SK-N-SH (cell line): ENCODE measurements at regions not wholly inside any gene's neighbourhood (a gene's known extent, or its start where the extent isn't known, plus 50 kb on each side); places are given as distances from the start of the nearest gene placed in this dataset.

ENCODE experiments used
- CTCF ChIA-PET: fragments of 300-600, 350-600 bp; formaldehyde crosslinking; extraction: SDS; loops from one replicate; lab custom pipeline; 2021; lab: Yijun Ruan, JAX
- POLR2A ChIA-PET: fragments of 350-600 bp; sonication (Branson Sonifier 250); formaldehyde crosslinking; extraction: SDS; loops from one replicate; lab custom pipeline; 2020; ENCODE audit warnings: antibody characterized with exemption, inconsistent platforms; lab: Yijun Ruan, JAX
- DNase-seq: peaks from one replicate; pipeline ENCODE4 v3.0.0; 2012
- H2AFZ ChIP-seq: fragments of 200-600 bp; sonication (generic); 2 replicates; pipeline ENCODE4 v1.8.1; 2016; ENCODE audit warnings: antibody characterized with exemption, mild to moderate bottlenecking, low read depth
- H3F3A ChIP-seq: fragments of 200-600 bp; sonication (generic); replicated peaks from 2 replicates; pipeline ENCODE3; 2016; ENCODE audit warnings: antibody characterized with exemption, mild to moderate bottlenecking; ENCODE audit not compliant: insufficient read depth
- H3K27ac ChIP-seq, 2 experiments: fragments of 200-500 bp in 1 of 2; fragments of 200-600 bp in 1 of 2; sonication (Bioruptor generic) in 1 of 2; sonication (generic), shearing (Covaris generic) in 1 of 2; 2 replicates each; pipeline versions ENCODE4 v1.5.1 to v1.6.1; 2014 to 2016; ENCODE audit warnings: low read depth in 2 of 2, inconsistent platforms in 1 of 2, low read length in 1 of 2, mild to moderate bottlenecking in 1 of 2, mixed read lengths in 1 of 2
- H3K27me3 ChIP-seq: fragments of 200-600 bp; sonication (generic), shearing (Covaris generic); 2 replicates; pipeline ENCODE4 v1.6.1; 2016; ENCODE audit warnings: mixed run types; ENCODE audit not compliant: insufficient read depth
- H3K36me3 ChIP-seq, 2 experiments: fragments of 200-500 bp in 1 of 2; fragments of 200-600 bp in 1 of 2; sonication (Bioruptor generic) in 1 of 2; sonication (generic) in 1 of 2; replicated peaks in 1 of 2; 2 replicates each; pipeline versions ENCODE3 to v1.5.1; 2014 to 2016; ENCODE audit warnings: low read length in 1 of 2, mild to moderate bottlenecking in 1 of 2; ENCODE audit not compliant: insufficient read depth in 2 of 2, control insufficient read depth in 1 of 2
- H3K4me1 ChIP-seq, 2 experiments: fragments of 200-500 bp in 1 of 2; fragments of 200-600 bp in 1 of 2; sonication (Bioruptor generic) in 1 of 2; sonication (generic), shearing (Covaris generic) in 1 of 2; 2 replicates each; pipeline versions ENCODE4 v1.5.1 to v1.6.1; 2014 to 2016; ENCODE audit warnings: low read depth in 1 of 2, low read length in 1 of 2, mixed run types in 1 of 2; ENCODE audit not compliant: insufficient read depth in 2 of 2, control insufficient read depth in 1 of 2
- H3K4me2 ChIP-seq: fragments of 200-600 bp; sonication (generic), shearing (Covaris generic); 2 replicates; pipeline ENCODE4 v1.6.1; 2017; ENCODE audit warnings: mixed run types
- H3K4me3 ChIP-seq, 2 experiments: fragments of 200-500 bp in 1 of 2; fragments of 200-600 bp in 1 of 2; sonication (Bioruptor generic) in 1 of 2; sonication (generic), shearing (Covaris generic) in 1 of 2; 2 replicates each; pipeline versions ENCODE4 v1.5.1 to v1.8.1; 2014 to 2016; ENCODE audit warnings: low read depth in 2 of 2, inconsistent platforms in 1 of 2, low read length in 1 of 2, mild to moderate bottlenecking in 1 of 2, mixed read lengths in 1 of 2, moderate library complexity in 1 of 2
- H3K79me2 ChIP-seq: fragments of 200-600 bp; sonication (generic); 2 replicates; pipeline ENCODE4 v1.8.1; 2017; ENCODE audit warnings: mild to moderate bottlenecking; ENCODE audit not compliant: insufficient read depth
- H3K9ac ChIP-seq: fragments of 200-600 bp; sonication (generic); 2 replicates; pipeline ENCODE4 v1.6.1; 2017; ENCODE audit warnings: mixed run types
- H3K9me2 ChIP-seq: fragments of 200-600 bp; sonication (generic); 2 replicates; pipeline ENCODE4 v1.6.1; 2017; ENCODE audit warnings: mixed run types
- H3K9me3 ChIP-seq: fragments of 200-600 bp; sonication (generic); 2 replicates; pipeline ENCODE4 v1.6.1; 2017; ENCODE audit warnings: mixed run types, mild to moderate bottlenecking, moderate library complexity
- H4K20me1 ChIP-seq: fragments of 200-600 bp; sonication (generic); 2 replicates; pipeline ENCODE4 v1.6.1; 2017; ENCODE audit warnings: mild to moderate bottlenecking, mixed run types; ENCODE audit not compliant: insufficient read depth
- FOXM1 ChIP-seq: IDR thresholded peaks from 2 replicates; pipeline ENCODE4 v1.4.0; 2012; ENCODE audit warnings: low read depth, mild to moderate bottlenecking
- GABPA ChIP-seq: IDR thresholded peaks from 2 replicates; pipeline ENCODE4 v1.4.0; 2012; ENCODE audit warnings: low read depth, mild to moderate bottlenecking
- MAX ChIP-seq: IDR thresholded peaks from 2 replicates; pipeline ENCODE4 v1.4.0; 2012; ENCODE audit warnings: low read depth
- NFIC ChIP-seq: IDR thresholded peaks from 2 replicates; pipeline ENCODE4 v1.4.0; 2012; ENCODE audit warnings: borderline replicate concordance
- NRF1 ChIP-seq: IDR thresholded peaks from 2 replicates; pipeline ENCODE4 v1.6.1; 2012; ENCODE audit warnings: low read depth, mild to moderate bottlenecking, low read length
- POLR2AphosphoS5 ChIP-seq: IDR thresholded peaks from 2 replicates; pipeline ENCODE4 v1.6.1; 2012; ENCODE audit warnings: low read depth, low read length
- SMC3 ChIP-seq: IDR thresholded peaks from 2 replicates; pipeline ENCODE4 v1.6.1; 2012; ENCODE audit warnings: low read depth, low read length, improper control_type of control experiment
- ZBTB33 ChIP-seq: IDR thresholded peaks from 2 replicates; pipeline ENCODE4 v1.4.0; 2012; ENCODE audit warnings: low read depth, borderline replicate concordance
- WGBS: methylation state at CpG from one replicate; pipeline ENCODE4 v1.1.6; 2017; ENCODE audit warnings: low lambda C conversion rate; 5-methylcytosine and 5-hydroxymethylcytosine counted together
- TF ChIP-seq, protein P1 (sequence below): IDR thresholded peaks from 2 replicates; pipeline ENCODE4 v1.6.1; 2012; ENCODE audit warnings: mild to moderate bottlenecking, low read depth, low read length, moderate library complexity

- Histone ChIP-seq H3K27me3 (no peaks in the 10 kb centered on the region), H3K4me2 (no peak overlapping the region), H3K4me1 (peaks cover 0 to 6% of the 10 kb centered on the region in 2 experiments; a peak in 2 of 4 replicates), H3K4me3 (no peak overlapping the region), H3K9me2 (no peaks in the 10 kb centered on the region), H3F3A (no peaks in the 10 kb centered on the region), H3K36me3 (no peaks in the 10 kb centered on the region), H3K9me3 (no peaks in the 10 kb centered on the region), H2AFZ (no peak overlapping the region), H3K27ac (no peak overlapping the region), H4K20me1 (no peaks in the 10 kb centered on the region), H3K9ac (no peak overlapping the region), H3K79me2 (no peaks in the 10 kb centered on the region)
- TF ChIP-seq GABPA (no peak), NRF1 (no peak), ZBTB33 (no peak), SMC3 (no peak)
- TF ChIP-seq, protein P1, sequence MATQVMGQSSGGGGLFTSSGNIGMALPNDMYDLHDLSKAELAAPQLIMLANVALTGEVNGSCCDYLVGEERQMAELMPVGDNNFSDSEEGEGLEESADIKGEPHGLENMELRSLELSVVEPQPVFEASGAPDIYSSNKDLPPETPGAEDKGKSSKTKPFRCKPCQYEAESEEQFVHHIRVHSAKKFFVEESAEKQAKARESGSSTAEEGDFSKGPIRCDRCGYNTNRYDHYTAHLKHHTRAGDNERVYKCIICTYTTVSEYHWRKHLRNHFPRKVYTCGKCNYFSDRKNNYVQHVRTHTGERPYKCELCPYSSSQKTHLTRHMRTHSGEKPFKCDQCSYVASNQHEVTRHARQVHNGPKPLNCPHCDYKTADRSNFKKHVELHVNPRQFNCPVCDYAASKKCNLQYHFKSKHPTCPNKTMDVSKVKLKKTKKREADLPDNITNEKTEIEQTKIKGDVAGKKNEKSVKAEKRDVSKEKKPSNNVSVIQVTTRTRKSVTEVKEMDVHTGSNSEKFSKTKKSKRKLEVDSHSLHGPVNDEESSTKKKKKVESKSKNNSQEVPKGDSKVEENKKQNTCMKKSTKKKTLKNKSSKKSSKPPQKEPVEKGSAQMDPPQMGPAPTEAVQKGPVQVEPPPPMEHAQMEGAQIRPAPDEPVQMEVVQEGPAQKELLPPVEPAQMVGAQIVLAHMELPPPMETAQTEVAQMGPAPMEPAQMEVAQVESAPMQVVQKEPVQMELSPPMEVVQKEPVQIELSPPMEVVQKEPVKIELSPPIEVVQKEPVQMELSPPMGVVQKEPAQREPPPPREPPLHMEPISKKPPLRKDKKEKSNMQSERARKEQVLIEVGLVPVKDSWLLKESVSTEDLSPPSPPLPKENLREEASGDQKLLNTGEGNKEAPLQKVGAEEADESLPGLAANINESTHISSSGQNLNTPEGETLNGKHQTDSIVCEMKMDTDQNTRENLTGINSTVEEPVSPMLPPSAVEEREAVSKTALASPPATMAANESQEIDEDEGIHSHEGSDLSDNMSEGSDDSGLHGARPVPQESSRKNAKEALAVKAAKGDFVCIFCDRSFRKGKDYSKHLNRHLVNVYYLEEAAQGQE, result no peak
- no peak for DNase-seq
- 59% methylated on average over 2 of the region's 2 CpGs for WGBS
- POLR2A ChIA-PET, result no interaction called here
- CTCF ChIA-PET, result interaction anchor here (1.2 kb wide), 1 partner anchor 455 kb away, joined by 3 read pairs; no protein-coding TSS in a partner anchor
Observed at GRCh38 chr2:204492417-204492816, 52.9 kb upstream of the PARD3B start.

DNA sequence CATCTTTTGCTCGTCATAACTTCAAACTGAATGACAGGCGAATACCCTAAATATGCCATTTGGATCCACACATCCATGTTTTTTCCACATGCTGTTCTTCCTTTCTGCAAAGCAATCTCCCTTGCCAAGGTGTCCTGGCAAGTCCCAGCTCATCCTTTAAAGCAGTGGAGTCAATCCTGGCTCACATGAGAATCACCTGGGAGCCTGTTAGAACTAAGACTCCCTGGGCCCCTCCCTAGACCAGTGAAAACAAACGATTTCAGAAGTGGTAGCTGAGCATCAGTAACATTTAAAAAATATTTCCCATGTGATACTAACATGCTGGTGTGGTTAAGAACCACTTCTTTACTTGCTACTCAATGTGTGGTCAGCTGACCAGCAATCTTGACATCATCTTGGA is 50.6 kb upstream of the PARD3B start:
- no peaks in the 10 kb centered on the region for H3K9me2 ChIP-seq
- no peaks in the 10 kb centered on the region for H3K27me3 ChIP-seq
- H3K36me3 ChIP-seq, result no peaks in the 10 kb centered on the region
- TF ChIP-seq FOXM1 (no peak), NFIC (no peak), POLR2AphosphoS5 (no peak), MAX (no peak)
- TF ChIP-seq, all 33 proteins: peak for 0
- Histone ChIP-seq H3K4me2 (no peak overlapping the region), H3K79me2 (no peaks in the 10 kb centered on the region), H2AFZ (no peak overlapping the region), H3K9ac (no peak overlapping the region), H4K20me1 (no peaks in the 10 kb centered on the region), H3K4me3 (no peak overlapping the region), H3K4me1 (peaks cover 0 to 6% of the 10 kb centered on the region in 2 experiments; a peak in 3 of 4 replicates), H3K9me3 (no peaks in the 10 kb centered on the region), H3F3A (no peaks in the 10 kb centered on the region), H3K27ac (no peak overlapping the region)
- DNase-seq, result no peak
- CTCF ChIA-PET, result interaction anchor here (0.9 kb wide), 1 partner anchor 10 kb away, joined by 4 read pairs; no protein-coding TSS in a partner anchor
- 63% methylated on average over 3 of the region's 3 CpGs for WGBS
- POLR2A ChIA-PET, result no interaction called here
